ENCODE measurements at regions not wholly inside any gene's neighbourhood (a gene's known extent, or its start where the extent isn't known, plus 50 kb on each side); places are given as distances from the start of the nearest gene placed in this dataset.

- DNase-seq, result no peak
- WGBS, 4 donors, result 68 to 82% (median 74%) methylated on average over 4 of the region's 4 CpGs
- Histone ChIP-seq H3K27ac (no peak overlapping the region), H3K36me3 (replicated peaks in 1 of 2) (no peaks in the 10 kb centered on the region), H3K4me1 (replicated peaks in 1 of 2) (no peaks in the 10 kb centered on the region), H3K9me3 (replicated peaks in 1 of 3) (no peaks in the 10 kb centered on the region), H3K4me3 (no peak overlapping the region), H3K27me3 (no peaks in the 10 kb centered on the region)
- TF ChIP-seq POLR2A (IDR thresholded peaks at IDR 0.05) (no peak), CTCF (IDR thresholded peaks at IDR 0.05) (no peak)
- intact Hi-C loops (cut with DNase I), result no loop called here
Measured at GRCh38 chr5:167036585-167036984, 1254.9 kb upstream of the WWC1 start.

GRCh38 chr5:167049043-167049663, 1242.3 kb upstream of the WWC1 start:
- Histone ChIP-seq H3K4me1 (replicated peaks in 1 of 2) (no peaks in the 10 kb centered on the region), H3K27ac (no peak overlapping the region), H3K27me3 (no peaks in the 10 kb centered on the region), H3K9me3 (replicated peaks in 1 of 3) (no peaks in the 10 kb centered on the region), H3K36me3 (replicated peaks in 1 of 2) (no peaks in the 10 kb centered on the region), H3K4me3 (no peak overlapping the region)
- DNase-seq, result peak in 6 of 7 donors; percentile 14 to 72 (median 47)
- TF ChIP-seq CTCF (IDR thresholded peaks at IDR 0.05) (peak; percentile 11 to 56 (median 52)), POLR2A (IDR thresholded peaks at IDR 0.05) (no peak)
- intact Hi-C loops (cut with DNase I), result no loop called here
- 15 to 25% (median 21%) methylated on average over 7 of the region's 7 CpGs for WGBS, 4 donors

DNA sequence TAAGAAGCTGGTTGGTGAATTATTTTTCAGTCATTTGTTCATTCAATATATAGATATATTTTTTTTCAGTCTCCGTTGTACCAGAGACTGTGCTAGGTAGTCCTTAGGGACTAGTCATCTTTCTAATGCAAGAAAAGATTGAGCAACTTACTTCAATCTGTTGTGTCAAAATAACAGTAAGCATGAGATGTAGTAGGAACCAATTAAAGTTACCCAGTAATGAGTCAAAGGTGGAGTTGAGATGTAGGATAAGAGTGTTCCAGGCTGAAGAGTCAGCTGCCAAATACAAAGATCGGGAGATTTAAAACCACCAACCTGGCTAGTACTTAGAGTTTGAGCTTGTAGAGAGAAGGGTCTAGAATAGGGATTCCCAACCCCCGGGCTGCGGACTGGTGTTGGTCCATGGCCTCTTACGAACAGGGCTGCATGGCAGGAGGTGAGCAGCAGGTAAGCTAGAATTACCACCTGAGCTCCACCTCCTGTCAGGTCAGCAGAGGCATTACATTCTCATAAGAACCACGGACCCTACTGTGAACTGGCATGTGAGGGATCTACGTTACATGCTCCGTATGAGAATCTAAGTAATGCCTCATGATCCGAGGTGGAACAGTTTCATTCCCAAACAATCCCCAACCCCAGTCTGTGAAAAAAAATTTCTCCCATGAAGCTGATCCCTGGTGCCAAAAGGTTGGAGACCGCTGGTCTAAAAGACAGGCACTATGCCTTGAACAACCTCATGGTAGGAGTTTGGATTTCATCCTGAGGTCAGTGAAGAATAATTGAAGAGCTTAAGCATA, 1241.5 kb upstream of the WWC1 start:
- Histone ChIP-seq H3K27me3 (no peaks in the 10 kb centered on the region), H3K36me3 (replicated peaks in 1 of 2) (no peaks in the 10 kb centered on the region), H3K9me3 (replicated peaks in 1 of 3) (no peaks in the 10 kb centered on the region), H3K27ac (no peak overlapping the region), H3K4me3 (no peak overlapping the region), H3K4me1 (replicated peaks in 1 of 2) (no peaks in the 10 kb centered on the region)
- no peak for DNase-seq
- TF ChIP-seq POLR2A (IDR thresholded peaks at IDR 0.05), result no peak
- no peak for TF ChIP-seq CTCF (IDR thresholded peaks at IDR 0.05)
- WGBS, 4 donors, result 86 to 92% (median 91%) methylated on average over 10 of the region's 10 CpGs
- intact Hi-C loops (cut with DNase I), result no loop called here

DNA sequence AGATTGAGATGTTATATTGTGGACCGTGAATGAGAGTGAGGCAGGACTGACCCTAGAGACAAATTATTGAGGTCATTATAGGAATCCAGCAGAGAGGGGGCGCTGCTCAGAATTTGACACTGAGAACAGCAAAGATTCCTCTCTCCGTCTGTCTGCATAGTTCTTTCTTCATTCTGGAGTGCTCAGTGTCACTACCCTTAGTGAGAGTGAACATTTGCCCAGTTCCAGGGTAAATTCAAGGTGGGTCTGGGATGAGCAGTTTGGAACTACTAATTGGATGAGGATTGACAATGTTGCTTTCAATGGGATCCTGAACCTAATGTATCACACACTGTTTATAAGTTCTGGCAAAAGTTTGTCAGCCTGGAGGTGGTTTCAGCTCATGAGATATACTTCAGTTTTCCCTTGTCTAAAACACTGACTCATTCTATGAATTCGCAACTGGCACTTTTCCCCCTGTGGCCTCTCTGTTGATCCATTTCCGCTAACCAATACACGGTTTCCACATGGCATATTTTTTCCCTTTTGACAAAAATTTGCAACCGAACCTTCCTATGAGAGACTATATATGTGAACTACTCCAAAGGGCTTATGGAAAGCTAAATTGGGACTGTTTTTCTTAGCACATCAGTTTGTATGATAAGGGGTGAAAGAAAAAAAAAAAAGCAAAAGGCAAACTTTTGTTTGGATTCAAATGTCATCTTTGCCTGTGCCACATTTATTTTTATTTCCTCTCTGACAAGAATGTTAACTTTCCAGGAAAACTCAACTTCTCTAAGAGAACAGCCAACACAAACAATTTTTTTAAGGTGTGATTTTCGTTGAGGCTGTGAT, 1240.7 kb upstream of the WWC1 start:
- Histone ChIP-seq H3K27me3 (no peaks in the 10 kb centered on the region), H3K4me3 (no peak overlapping the region), H3K27ac (no peak overlapping the region), H3K9me3 (replicated peaks in 1 of 3) (no peaks in the 10 kb centered on the region), H3K4me1 (replicated peaks in 1 of 2) (no peaks in the 10 kb centered on the region), H3K36me3 (replicated peaks in 1 of 2) (no peaks in the 10 kb centered on the region)
- TF ChIP-seq CTCF (IDR thresholded peaks at IDR 0.05) (no peak), POLR2A (IDR thresholded peaks at IDR 0.05) (no peak)
- intact Hi-C loops (cut with DNase I), result no loop called here
- WGBS, 4 donors, result 49 to 60% (median 58%) methylated on average over 8 of the region's 8 CpGs
- no peak for DNase-seq
